GM23248 (cell line): ENCODE measurements at regions not wholly inside any gene's neighbourhood (a gene's known extent, or its start where the extent isn't known, plus 50 kb on each side); places are given as distances from the start of the nearest gene placed in this dataset.

Source experiments
- DNase-seq: peaks from one replicate; pipeline ENCODE4 v3.0.0-alpha.2; 2015
- H2AFZ ChIP-seq: fragments of 200-600 bp; sonication (generic); 2 replicates; pipeline ENCODE4 v1.6.1; 2016; ENCODE audit warnings: antibody characterized with exemption
- H3F3A ChIP-seq: fragments of 200-600 bp; sonication (generic); 2 replicates; pipeline ENCODE4 v1.6.1; 2016; ENCODE audit warnings: mild to moderate bottlenecking, antibody characterized with exemption, mixed run types; ENCODE audit not compliant: insufficient read depth
- H3K27ac ChIP-seq: fragments of 200-600 bp; sonication (generic); 2 replicates; pipeline ENCODE4 v1.5.1; 2016; ENCODE audit warnings: mild to moderate bottlenecking
- H3K27me3 ChIP-seq: fragments of 200-600 bp; sonication (generic); replicated peaks from 2 replicates; pipeline ENCODE4 v1.6.1; 2016; ENCODE audit warnings: mild to moderate bottlenecking; ENCODE audit not compliant: insufficient read depth
- H3K36me3 ChIP-seq: fragments of 200-600 bp; sonication (generic); 2 replicates; pipeline ENCODE4 v1.6.1; 2016; ENCODE audit warnings: low read depth, mild to moderate bottlenecking
- H3K4me1 ChIP-seq: fragments of 200-600 bp; sonication (generic); 2 replicates; pipeline ENCODE4 v1.6.1; 2016; ENCODE audit warnings: mild to moderate bottlenecking; ENCODE audit not compliant: insufficient read depth
- H3K4me2 ChIP-seq: fragments of 200-600 bp; sonication (generic); one replicate; pipeline ENCODE4 v1.6.1; 2016; ENCODE audit warnings: mild to moderate bottlenecking; ENCODE audit not compliant: unreplicated experiment
- H3K4me3 ChIP-seq: fragments of 200-600 bp; sonication (generic); 2 replicates; pipeline ENCODE4 v1.5.1; 2016; ENCODE audit warnings: mild to moderate bottlenecking
- H3K79me2 ChIP-seq: fragments of 200-600 bp; sonication (generic); 2 replicates; pipeline ENCODE4 v1.6.1; 2016; ENCODE audit warnings: mild to moderate bottlenecking; ENCODE audit not compliant: insufficient read depth
- H3K9ac ChIP-seq: fragments of 200-600 bp; sonication (generic); 2 replicates; pipeline ENCODE4 v1.6.1; 2016; ENCODE audit warnings: mild to moderate bottlenecking
- H3K9me2 ChIP-seq: fragments of 200-600 bp; sonication (generic); 2 replicates; pipeline ENCODE4 v1.6.1; 2016; ENCODE audit warnings: mixed run types, mild to moderate bottlenecking, moderate library complexity; ENCODE audit not compliant: insufficient read depth
- H3K9me3 ChIP-seq: fragments of 200-600 bp; sonication (generic); one replicate; pipeline ENCODE4 v1.6.1; 2017; ENCODE audit warnings: low read depth
- H4K20me1 ChIP-seq: fragments of 200-600 bp; sonication (generic); 2 replicates; pipeline ENCODE4 v1.6.0; 2016; ENCODE audit not compliant: insufficient read depth
- EZH2 ChIP-seq: fragments of 200-600 bp; sonication (generic); IDR thresholded peaks from 2 replicates; pipeline ENCODE4 v1.6.1; 2018; ENCODE audit warnings: antibody characterized with exemption, mild to moderate bottlenecking; ENCODE audit not compliant: insufficient read depth, poor library complexity, severe bottlenecking
- EZH2phosphoT487 ChIP-seq: fragments of 200-600 bp; sonication (generic); IDR thresholded peaks from 2 replicates; pipeline ENCODE4 v1.6.1; 2018; ENCODE audit warnings: antibody characterized with exemption, moderate library complexity, mild to moderate bottlenecking, low read depth; ENCODE audit not compliant: insufficient read depth
- WGBS, 2 experiments: methylation state at CpG; one replicate each; pipeline ENCODE4 v1.1.6; 2015 to 2017; ENCODE audit warnings: low lambda C conversion rate in 2 of 2, low coverage in 1 of 2; ENCODE audit errors: missing lambda C conversion rate in 2 of 2; 5-methylcytosine and 5-hydroxymethylcytosine counted together
- in situ Hi-C: fragments of 300-500 bp; cut with MboI; formaldehyde crosslinking; loops from 2 replicates; pipeline ENCODE4 v1.15.0; 2020

DNA sequence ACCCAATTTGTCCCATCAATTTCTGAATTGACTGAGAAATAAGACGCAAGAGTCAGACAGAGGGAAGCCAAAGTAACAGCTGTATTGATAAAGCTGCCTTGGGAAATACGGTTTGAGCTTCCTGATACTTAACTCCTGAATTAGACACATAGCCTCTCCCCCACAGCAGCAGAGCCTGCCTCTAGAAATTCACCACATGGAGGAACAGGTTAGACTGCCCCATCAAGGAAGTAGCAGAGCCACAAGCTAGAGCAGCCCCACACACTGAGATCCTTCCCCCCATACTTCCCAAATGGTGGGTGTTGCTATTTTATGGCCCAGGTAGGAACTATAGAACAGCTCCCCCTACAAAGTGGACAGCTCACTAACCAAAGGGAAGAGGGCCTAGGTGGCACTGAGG lies 220.0 kb downstream of the SMAD2 start:
- no peak overlapping the region for H3K27ac ChIP-seq
- no peaks in the 10 kb centered on the region for H3K36me3 ChIP-seq
- in situ Hi-C loops = no loop called here
- no peak for DNase-seq
- H3K4me1 ChIP-seq = no peaks in the 10 kb centered on the region
- H3K4me3 ChIP-seq = no peak overlapping the region
- no peak overlapping the region for H3K4me2 ChIP-seq
- no peaks in the 10 kb centered on the region for H4K20me1 ChIP-seq
- no peak overlapping the region for H3K9ac ChIP-seq
- 20 to 22% methylated on average over 2 of the region's 2 CpGs for WGBS, 2 experiments
- H3K9me3 ChIP-seq = no peaks in the 10 kb centered on the region
- H3K79me2 ChIP-seq = no peaks in the 10 kb centered on the region
- no peaks in the 10 kb centered on the region for H3K27me3 ChIP-seq
- no peaks in the 10 kb centered on the region for H3K9me2 ChIP-seq
- TF ChIP-seq EZH2 = no peak
- no peak for TF ChIP-seq EZH2phosphoT487
- no peaks in the 10 kb centered on the region for H3F3A ChIP-seq
- no peak overlapping the region for H2AFZ ChIP-seq

DNA sequence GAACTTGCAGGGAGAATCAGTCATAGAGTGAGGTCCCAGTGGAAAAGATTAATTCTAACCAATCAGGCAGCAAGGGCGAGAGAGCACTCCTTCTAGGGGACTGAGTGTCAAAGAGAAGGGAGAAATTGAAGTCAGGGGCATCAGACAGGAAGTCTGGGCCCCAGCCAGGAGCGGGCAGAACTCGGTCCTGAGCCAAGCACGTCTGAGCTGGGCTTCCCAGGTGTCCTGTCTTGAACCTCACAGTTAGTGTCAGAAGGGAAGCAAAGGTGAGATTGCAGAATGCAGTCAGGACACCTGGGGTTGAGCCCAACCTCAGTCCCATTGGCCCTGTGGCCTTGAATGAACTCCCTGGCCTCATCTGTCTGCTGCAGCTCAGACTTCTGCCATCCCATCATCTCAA lies 220.9 kb downstream of the SMAD2 start:
- Histone ChIP-seq H3K9ac (no peak overlapping the region), H3K27ac (no peak overlapping the region), H3K79me2 (no peaks in the 10 kb centered on the region), H3F3A (no peaks in the 10 kb centered on the region), H3K4me2 (no peak overlapping the region), H3K27me3 (no peaks in the 10 kb centered on the region), H4K20me1 (no peaks in the 10 kb centered on the region), H3K36me3 (no peaks in the 10 kb centered on the region), H3K4me1 (no peaks in the 10 kb centered on the region), H3K4me3 (no peak overlapping the region), H3K9me3 (no peaks in the 10 kb centered on the region), H3K9me2 (no peaks in the 10 kb centered on the region), H2AFZ (no peak overlapping the region)
- WGBS, 2 experiments = 0 to 4% methylated on average over 4 of the region's 4 CpGs
- in situ Hi-C loops = no loop called here
- TF ChIP-seq EZH2 = no peak
- TF ChIP-seq EZH2phosphoT487 = no peak
- no peak for DNase-seq

DNA sequence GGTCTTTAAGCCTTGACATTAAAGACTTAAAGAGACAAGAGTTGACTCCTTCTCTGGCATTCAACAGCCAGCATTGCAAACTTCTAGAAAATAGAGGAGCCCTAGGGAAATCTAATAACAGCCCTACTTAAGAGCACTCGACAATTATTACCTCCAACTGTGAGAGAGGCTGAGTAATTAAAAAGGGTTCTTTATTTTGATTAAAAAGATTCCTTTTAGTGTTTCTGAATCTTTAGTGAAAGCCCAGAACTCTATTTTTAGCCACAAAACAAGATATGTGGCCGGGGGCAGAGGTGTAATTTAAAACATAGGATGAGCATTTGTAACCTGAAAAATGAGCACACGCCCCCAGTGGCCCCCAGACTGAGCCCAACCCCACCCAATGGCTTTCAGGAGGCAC lies 222.3 kb downstream of the SMAD2 start:
- in situ Hi-C loops = no loop called here
- Histone ChIP-seq H3K79me2 (no peaks in the 10 kb centered on the region), H3K4me2 (no peak overlapping the region), H4K20me1 (no peaks in the 10 kb centered on the region), H3K27me3 (no peaks in the 10 kb centered on the region), H3F3A (no peaks in the 10 kb centered on the region), H3K36me3 (no peaks in the 10 kb centered on the region), H3K9me2 (no peaks in the 10 kb centered on the region), H3K4me3 (no peak overlapping the region), H3K4me1 (no peaks in the 10 kb centered on the region), H3K9ac (no peak overlapping the region), H3K27ac (no peak overlapping the region), H2AFZ (no peak overlapping the region), H3K9me3 (no peaks in the 10 kb centered on the region)
- TF ChIP-seq EZH2phosphoT487 (no peak), EZH2 (no peak)
- no peak for DNase-seq
- WGBS, 2 experiments = 9 to 13% methylated on average over 3 of the region's 3 CpGs

DNA sequence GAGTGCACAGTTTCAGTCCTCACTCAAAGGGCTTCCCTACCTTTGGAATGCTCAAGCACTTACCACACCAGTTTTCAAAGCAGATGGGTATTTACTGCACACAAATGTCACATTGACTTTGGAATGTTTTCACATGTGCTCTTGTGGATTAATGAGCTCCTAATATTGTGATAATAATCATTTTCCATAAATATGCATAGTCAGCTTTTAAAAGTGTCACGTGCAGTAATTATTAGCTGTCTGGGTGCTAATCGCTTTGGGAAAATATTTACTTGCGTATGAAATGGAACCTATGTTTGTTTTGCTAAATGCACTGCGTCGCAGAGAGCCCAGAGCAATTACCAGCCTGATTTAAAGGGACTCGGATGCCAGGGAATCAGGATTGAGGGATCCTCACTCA lies 229.3 kb downstream of the SMAD2 start:
- TF ChIP-seq EZH2 (no peak), EZH2phosphoT487 (no peak)
- 53 to 56% methylated on average over 6 of the region's 6 CpGs for WGBS, 2 experiments
- Histone ChIP-seq H3K79me2 (no peaks in the 10 kb centered on the region), H3K27me3 (no peaks in the 10 kb centered on the region), H3F3A (no peaks in the 10 kb centered on the region), H3K4me1 (no peaks in the 10 kb centered on the region), H2AFZ (no peak overlapping the region), H3K9me3 (no peaks in the 10 kb centered on the region), H3K4me2 (no peak overlapping the region), H4K20me1 (no peaks in the 10 kb centered on the region), H3K9me2 (no peaks in the 10 kb centered on the region), H3K27ac (no peak overlapping the region), H3K36me3 (no peaks in the 10 kb centered on the region), H3K9ac (no peak overlapping the region), H3K4me3 (no peak overlapping the region)
- no peak for DNase-seq
- in situ Hi-C loops = no loop called here

- Histone ChIP-seq H4K20me1 (no peaks in the 10 kb centered on the region), H3K9me2 (no peaks in the 10 kb centered on the region), H3K79me2 (no peaks in the 10 kb centered on the region), H3K4me2 (no peak overlapping the region), H3K9me3 (no peaks in the 10 kb centered on the region), H2AFZ (no peak overlapping the region), H3K9ac (no peak overlapping the region), H3K27ac (no peak overlapping the region), H3K36me3 (no peaks in the 10 kb centered on the region), H3F3A (no peaks in the 10 kb centered on the region), H3K4me1 (no peaks in the 10 kb centered on the region), H3K27me3 (peaks cover 11% of the 10 kb centered on the region), H3K4me3 (no peak overlapping the region)
- DNase-seq = no peak
- in situ Hi-C loops = no loop called here
- WGBS, 2 experiments = 30 to 60% methylated on average over 1 to 9 of the region's 9 CpGs
- TF ChIP-seq EZH2phosphoT487 (no peak), EZH2 (no peak)
These were observed 233.6 kb downstream of the SMAD2 start for GRCh38 chr18:47696870-47697269.
